ENCODE measurements at regions not wholly inside any gene's neighbourhood (a gene's known extent, or its start where the extent isn't known, plus 50 kb on each side); places are given as distances from the start of the nearest gene placed in this dataset.

- no peak for TF ChIP-seq TARDBP (IDR thresholded peaks at IDR 0.05)
- TF ChIP-seq, protein P1, sequence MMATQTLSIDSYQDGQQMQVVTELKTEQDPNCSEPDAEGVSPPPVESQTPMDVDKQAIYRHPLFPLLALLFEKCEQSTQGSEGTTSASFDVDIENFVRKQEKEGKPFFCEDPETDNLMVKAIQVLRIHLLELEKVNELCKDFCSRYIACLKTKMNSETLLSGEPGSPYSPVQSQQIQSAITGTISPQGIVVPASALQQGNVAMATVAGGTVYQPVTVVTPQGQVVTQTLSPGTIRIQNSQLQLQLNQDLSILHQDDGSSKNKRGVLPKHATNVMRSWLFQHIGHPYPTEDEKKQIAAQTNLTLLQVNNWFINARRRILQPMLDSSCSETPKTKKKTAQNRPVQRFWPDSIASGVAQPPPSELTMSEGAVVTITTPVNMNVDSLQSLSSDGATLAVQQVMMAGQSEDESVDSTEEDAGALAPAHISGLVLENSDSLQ (IDR thresholded peaks at IDR 0.05) = no peak
- no peak for TF ChIP-seq BHLHE40 (IDR thresholded peaks at IDR 0.05; ENCODE audit: borderline replicate concordance)
- no peak for TF ChIP-seq L3MBTL2 (conservative IDR thresholded peaks at IDR 0.05)
- TF ChIP-seq ARNT (IDR thresholded peaks at IDR 0.05) = no peak
- no peak for TF ChIP-seq ELF4 (IDR thresholded peaks at IDR 0.05)
- no peak for TF ChIP-seq SP1 (IDR thresholded peaks at IDR 0.05)
- no peak for TF ChIP-seq ZNF384 (IDR thresholded peaks at IDR 0.05)
- no peak for TF ChIP-seq CTBP1 (IDR thresholded peaks at IDR 0.05; ENCODE audit: borderline replicate concordance)
- TF ChIP-seq FOXM1 (IDR thresholded peaks at IDR 0.05; ENCODE audit: borderline replicate concordance) = no peak
- no peak for TF ChIP-seq SUZ12 (IDR thresholded peaks at IDR 0.05)
These were observed 63.9 kb upstream of the TMEM260 start for GRCh38 chr14:56515739-56516138.
